B cell (primary cell): ENCODE measurements at regions not wholly inside any gene's neighbourhood (a gene's known extent, or its start where the extent isn't known, plus 50 kb on each side); places are given as distances from the start of the nearest gene placed in this dataset. TPM values are rescaled to one million over a fixed set of nuclear protein-coding genes. Genes with fewer than 3 reads are reported as not detected.

ENCODE experiments used
- ATAC-seq: fragments of 200-7000 bp; cut with Tn5 transposase; one replicate; pipeline ENCODE4 v1.10.0; 2021; ENCODE audit warnings: low read depth, mild to moderate bottlenecking, moderate number of reproducible peaks, moderate library complexity
- CTCF ChIA-PET: fragments of 350-600 bp; sonication (Branson Sonifier 250); formaldehyde crosslinking; loops from one replicate; lab custom pipeline; 2021; ENCODE audit warnings: antibody characterized with exemption, inconsistent platforms; lab: Charles Lee
- POLR2A ChIA-PET: fragments of 350-600 bp; sonication (Branson Sonifier 250); formaldehyde crosslinking; loops from one replicate; lab custom pipeline; 2021; ENCODE audit warnings: antibody characterized with exemption; lab: Charles Lee
- DNase-seq: peaks from one replicate; pipeline ENCODE4 v3.0.0; 2013
- H2AFZ ChIP-seq: 2 replicates; pipeline ENCODE4 v1.6.1; 2012; ENCODE audit warnings: mild to moderate bottlenecking, low read depth, low read length; ENCODE audit not compliant: insufficient read depth, poor library complexity, severe bottlenecking
- H3K27ac ChIP-seq, 2 donors: 1 replicate in 1 of 2; 2 replicates in 1 of 2; pipeline ENCODE4 v1.5.1; 2012 to 2013; ENCODE audit warnings: low read length in 2 of 2, mild to moderate bottlenecking in 2 of 2, moderate library complexity in 1 of 2
- H3K27me3 ChIP-seq, 4 experiments: fragments of 200-600 bp in 1 of 4; sonication (generic) in 1 of 4; replicated peaks in 1 of 4; 1 replicate in 2 of 4; 2 replicates in 2 of 4; pipeline versions ENCODE4 v1.6.1 to v1.7.0; 2013 to 2016; ENCODE audit warnings: low read length in 3 of 4, mild to moderate bottlenecking in 2 of 4, mixed read lengths in 1 of 4, moderate library complexity in 1 of 4; ENCODE audit not compliant: insufficient read depth in 4 of 4, control insufficient read depth in 3 of 4; ENCODE audit errors: control extremely low read depth in 1 of 4
- H3K36me3 ChIP-seq, 2 experiments: replicated peaks in 1 of 2; 1 replicate in 1 of 2; 2 replicates in 1 of 2; pipeline versions ENCODE4 v1.6.1 to v1.7.1; 2013; ENCODE audit warnings: low read length in 1 of 2; ENCODE audit not compliant: insufficient read depth in 2 of 2, control insufficient read depth in 1 of 2; ENCODE audit errors: control extremely low read depth in 1 of 2, extremely low read depth in 1 of 2
- H3K4me1 ChIP-seq, 2 donors: fragments of 200-600 bp in 1 of 2; sonication (generic) in 1 of 2; 1 replicate in 1 of 2; 2 replicates in 1 of 2; pipeline versions ENCODE4 v1.5.1 to v1.6.1; 2013 to 2017; ENCODE audit warnings: low read length in 2 of 2; ENCODE audit not compliant: control insufficient read depth in 2 of 2, insufficient read depth in 2 of 2
- H3K4me2 ChIP-seq: replicated peaks from 2 replicates; pipeline ENCODE3; 2012; ENCODE audit warnings: mild to moderate bottlenecking, low read depth, low read length; ENCODE audit not compliant: poor library complexity, severe bottlenecking
- H3K4me3 ChIP-seq, 5 experiments: fragments of 200-600 bp in 1 of 5; sonication (generic) in 1 of 5; 1 replicate in 3 of 5; 2 replicates in 2 of 5; pipeline versions ENCODE4 v1.5.1 to v1.7.0; 2011 to 2016; ENCODE audit warnings: low read length in 4 of 5, mild to moderate bottlenecking in 4 of 5, low read depth in 2 of 5, control low read depth in 1 of 5, moderate library complexity in 1 of 5; ENCODE audit not compliant: insufficient read depth in 1 of 5; ENCODE audit errors: control extremely low read depth in 1 of 5, extremely low read depth in 1 of 5
- H3K79me2 ChIP-seq: fragments of 200-600 bp; sonication (generic); one replicate; pipeline ENCODE4 v1.6.0; 2016; ENCODE audit warnings: low read length; ENCODE audit not compliant: control insufficient read depth, insufficient read depth
- H3K9ac ChIP-seq: fragments of 200-600 bp; sonication (generic); 2 replicates; pipeline ENCODE4 v1.6.1; 2017; ENCODE audit warnings: mild to moderate bottlenecking, low read length, moderate library complexity
- H3K9me3 ChIP-seq, 3 donors: one replicate each; pipeline versions ENCODE4 v1.6.1 to v1.7.1; 2013; ENCODE audit warnings: low read length in 2 of 3; ENCODE audit not compliant: control insufficient read depth in 2 of 3, insufficient read depth in 1 of 3; ENCODE audit errors: control extremely low read depth in 1 of 3
- H4K20me1 ChIP-seq: 2 replicates; pipeline ENCODE4 v1.6.0; 2012; ENCODE audit warnings: mild to moderate bottlenecking, low read length; ENCODE audit not compliant: insufficient read depth, control insufficient read depth, poor library complexity, severe bottlenecking
- H3K27ac Mint-ChIP-seq: one replicate; pipeline ENCODE4 v1.8.0; 2021; ENCODE audit warnings: mixed read lengths
- H3K27me3 Mint-ChIP-seq: one replicate; pipeline ENCODE4 v1.8.0; 2021; ENCODE audit warnings: mixed read lengths
- H3K4me1 Mint-ChIP-seq: one replicate; pipeline ENCODE4 v1.8.0; 2021; ENCODE audit warnings: mixed read lengths
- H3K4me3 Mint-ChIP-seq: one replicate; pipeline ENCODE4 v1.8.0; 2021; ENCODE audit warnings: mixed read lengths
- H3K9me3 Mint-ChIP-seq: one replicate; pipeline ENCODE4 v1.8.0; 2022; ENCODE audit warnings: mixed read lengths; ENCODE audit not compliant: insufficient read depth
- CTCF ChIP-seq: fragments of 200-600 bp; IDR thresholded peaks from one replicate; pipeline ENCODE4 v1.8.0; 2022; ENCODE audit warnings: antibody characterized with exemption, mild to moderate bottlenecking
- EZH2 ChIP-seq: IDR thresholded peaks from 2 replicates; pipeline ENCODE4 v1.6.1; 2012; ENCODE audit warnings: borderline replicate concordance, low read depth, mild to moderate bottlenecking, moderate library complexity, low read length; ENCODE audit not compliant: insufficient read depth, poor library complexity, severe bottlenecking
- WGBS: methylation state at CpG from one replicate; pipeline ENCODE4 v1.1.5; 2013; ENCODE audit warnings: missing lambda C conversion rate; ENCODE audit not compliant: insufficient coverage; 5-methylcytosine and 5-hydroxymethylcytosine counted together
- intact Hi-C: fragments of 100-400 bp; cut with micrococcal nuclease; formaldehyde crosslinking; loops from one replicate; pipeline ENCODE4 v1.10.0; 2022
- small RNA-seq: library from RNA; depleted of rRNA; stranded (forward); fragments of <200 nt; gene quantifications from one replicate; pipeline ENCODE3, GENCODE V24; 2012; ENCODE audit warnings: low replicate concordance, low read depth; ENCODE audit not compliant: insufficient read length

- Mint-ChIP-seq H3K4me3 (no peak overlapping the region), H3K27ac (no peak overlapping the region), H3K4me1 (no peaks in the 10 kb centered on the region), H3K27me3 (no peaks in the 10 kb centered on the region), H3K9me3 (peaks cover 2% of the 10 kb centered on the region)
- Histone ChIP-seq H3K4me2 (no peak overlapping the region), H3K4me1 (no peaks in the 10 kb centered on the region), H3K27me3 (no peaks in the 10 kb centered on the region), H3K9ac (no peak overlapping the region), H4K20me1 (no peaks in the 10 kb centered on the region), H3K9me3 (peaks cover 0 to 5% (median 0%) of the 10 kb centered on the region in 3 donors), H3K36me3 (no peaks in the 10 kb centered on the region), H3K27ac (no peak overlapping the region), H3K4me3 (no peak overlapping the region), H3K79me2 (no peaks in the 10 kb centered on the region), H2AFZ (no peak overlapping the region)
- DNase-seq = no peak
- 100% methylated on average over 1 of the region's 2 CpGs for WGBS
- intact Hi-C loops = no loop called here
- TF ChIP-seq CTCF (no peak), EZH2 (no peak)
- CTCF ChIA-PET = no interaction called here
- POLR2A ChIA-PET = no interaction called here
- ATAC-seq = no peak
These were observed 61.1 kb upstream of the ZNF462 start for GRCh38 chr9:106801816-106802215.

Small RNA genes lying in the stretch of these regions (small RNA-seq; reads per million reads assigned to genes)
- not detected for gene MIR8081
